Esophagus mucosa (tissue), 1 donor: ENCODE measurements at regions not wholly inside any gene's neighbourhood (a gene's known extent, or its start where the extent isn't known, plus 50 kb on each side); places are given as distances from the start of the nearest gene placed in this dataset.
"Not testable (repeated sequence)": the region's sequence is repeated elsewhere in the genome, so short reads cannot be mapped to it uniquely, and the experiment has no call there.

Experiments used
- ATAC-seq: fragments of 200-7000 bp; cut with Tn5 transposase; one replicate; pipeline ENCODE4 v1.9.1; 2020
- donor health status: DM: yes; HTN: yes; CAD: no.

- ATAC-seq = no peak
Measured at GRCh38 chr9:6160579-6160978, 55.0 kb upstream of the IL33 start.

- ATAC-seq = peak; percentile 15
Measured at GRCh38 chr9:6153425-6153824, 62.2 kb upstream of the IL33 start.

- no peak for ATAC-seq
Measured at GRCh38 chr9:6152788-6153187, 62.8 kb upstream of the IL33 start.

- ATAC-seq = no peak
Measured at GRCh38 chr9:6150483-6150882, 65.1 kb upstream of the IL33 start.

GRCh38 chr9:6149315-6149714 lies 66.3 kb upstream of the IL33 start:
- ATAC-seq = no peak

GRCh38 chr9:6147846-6148245 lies 67.8 kb upstream of the IL33 start:
- no peak for ATAC-seq

- no peak for ATAC-seq
Measured at GRCh38 chr9:6144947-6145346, 70.7 kb upstream of the IL33 start.

- peak; percentile 93 for ATAC-seq
Measured at GRCh38 chr9:6142799-6143454, 72.7 kb upstream of the IL33 start.

- ATAC-seq = not testable (repeated sequence)
Measured at GRCh38 chr9:6135780-6136179, 79.8 kb upstream of the IL33 start.

GRCh38 chr9:6134661-6135180 lies 80.9 kb upstream of the IL33 start:
- no peak for ATAC-seq

GRCh38 chr9:6133346-6134063 lies 82.1 kb upstream of the IL33 start:
- ATAC-seq = peak; percentile 99

GRCh38 chr9:6132650-6133049 lies 83.0 kb upstream of the IL33 start:
- ATAC-seq = no peak

GRCh38 chr9:6128030-6128429 lies 87.6 kb upstream of the IL33 start:
- no peak for ATAC-seq

GRCh38 chr9:6126377-6126776 lies 89.2 kb upstream of the IL33 start:
- ATAC-seq = no peak

GRCh38 chr9:6123416-6123815 lies 92.2 kb upstream of the IL33 start:
- no peak for ATAC-seq

- no peak for ATAC-seq
Measured at GRCh38 chr9:6121707-6122106, 93.9 kb upstream of the IL33 start.

- no peak for ATAC-seq
Measured at GRCh38 chr9:6114424-6114823, 99.0 kb upstream of the RANBP6 start.

- no peak for ATAC-seq
Measured at GRCh38 chr9:6113819-6114218, 98.4 kb upstream of the RANBP6 start.

- ATAC-seq = no peak
Measured at GRCh38 chr9:6113312-6113711, 97.9 kb upstream of the RANBP6 start.

- ATAC-seq = no peak
Measured at GRCh38 chr9:6109986-6110385, 94.6 kb upstream of the RANBP6 start.

GRCh38 chr9:6109571-6109970 lies 94.1 kb upstream of the RANBP6 start:
- ATAC-seq = no peak

- ATAC-seq = peak; percentile 64
Measured at GRCh38 chr9:6106711-6107339, 91.4 kb upstream of the RANBP6 start.

- ATAC-seq = no peak
Measured at GRCh38 chr9:6105738-6106137, 90.3 kb upstream of the RANBP6 start.

- ATAC-seq = not testable (repeated sequence)
Measured at GRCh38 chr9:6104406-6104805, 89.0 kb upstream of the RANBP6 start.
